Gastrocnemius medialis (tissue), 4 donors: ENCODE measurements at regions not wholly inside any gene's neighbourhood (a gene's known extent, or its start where the extent isn't known, plus 50 kb on each side); places are given as distances from the start of the nearest gene placed in this dataset.

Source experiments
- CTCF ChIP-seq, 5 experiments: fragments of 450-650 bp in 3 of 5; fragments of 200-600 bp in 2 of 5; sonication (generic) in 2 of 5; IDR thresholded peaks in 4 of 5; conservative IDR thresholded peaks in 1 of 5; 1 replicate in 4 of 5; 2 replicates in 1 of 5; pipeline ENCODE4 v1.5.1; 2016 to 2019; ENCODE audit warnings: antibody characterized with exemption in 5 of 5, mild to moderate bottlenecking in 3 of 5, moderate library complexity in 3 of 5
- POLR2A ChIP-seq, 2 donors: fragments of 450-650 bp; IDR thresholded peaks; one replicate each; pipeline ENCODE4 v1.6.1; 2017; ENCODE audit warnings: antibody characterized with exemption in 2 of 2, mild to moderate bottlenecking in 2 of 2, moderate library complexity in 2 of 2

DNA sequence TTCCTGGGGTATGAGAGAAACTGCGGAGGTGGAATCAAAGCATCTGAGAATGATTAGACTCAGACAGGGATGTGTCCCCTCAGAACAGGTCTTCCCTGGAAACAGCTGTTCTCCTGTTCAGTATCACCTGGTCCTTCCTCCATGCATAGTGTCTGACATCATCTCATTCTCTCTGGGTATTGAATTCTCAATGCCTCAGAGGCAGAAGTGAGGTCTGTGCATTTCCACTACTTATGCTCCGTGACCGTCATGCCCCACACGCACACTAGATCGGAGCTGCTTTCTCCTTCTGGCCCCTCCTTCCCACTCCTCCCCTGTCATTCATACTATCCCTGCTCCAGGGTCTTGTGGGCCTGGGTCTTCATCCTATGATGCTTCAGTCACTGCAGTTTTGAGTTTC lies 61.4 kb upstream of the DAB2IP start:
- TF ChIP-seq CTCF (IDR thresholded peaks at IDR 0.05 in 4 of 5, conservative IDR thresholded peaks at IDR 0.05 in 1 of 5), result no peak
- TF ChIP-seq POLR2A (IDR thresholded peaks at IDR 0.05), result no peak
